Kidney (tissue), 13 donors: ENCODE measurements at regions not wholly inside any gene's neighbourhood (a gene's known extent, or its start where the extent isn't known, plus 50 kb on each side); places are given as distances from the start of the nearest gene placed in this dataset.

Experiments
- DNase-seq, 5 donors: peaks; one replicate each; pipeline ENCODE4 v3.0.0-alpha.2; 2013 to 2020
- FAIRE-seq: peaks from 2 replicates; lab custom pipeline; 2012; peaks lifted over from hg19 to GRCh38; lab: Jason Lieb, UNC
- H3K27ac ChIP-seq, 2 donors: one replicate each; pipeline ENCODE4 v1.7.0; 2013; ENCODE audit warnings: low read depth in 2 of 2, low read length in 2 of 2, inconsistent platforms in 1 of 2
- H3K27me3 ChIP-seq: one replicate; pipeline ENCODE4 v1.7.1; 2013; ENCODE audit warnings: low read length, inconsistent platforms; ENCODE audit not compliant: control insufficient read depth, insufficient read depth
- H3K36me3 ChIP-seq, 3 donors: one replicate each; pipeline versions ENCODE4 v1.7.0 to v1.7.1; 2013; ENCODE audit warnings: low read length in 3 of 3, control low read depth in 1 of 3, inconsistent platforms in 1 of 3; ENCODE audit not compliant: insufficient read depth in 3 of 3, control insufficient read depth in 2 of 3
- H3K4me1 ChIP-seq, 3 donors: one replicate each; pipeline versions ENCODE4 v1.7.0 to v1.7.1; 2013; ENCODE audit warnings: low read length in 3 of 3, inconsistent platforms in 1 of 3, low read depth in 1 of 3; ENCODE audit not compliant: control insufficient read depth in 2 of 3, insufficient read depth in 2 of 3
- H3K4me3 ChIP-seq, 3 donors: one replicate each; pipeline versions ENCODE4 v1.7.0 to v1.8.1; 2013; ENCODE audit warnings: low read length in 3 of 3, control low read depth in 1 of 3, inconsistent platforms in 1 of 3
- H3K9ac ChIP-seq, 3 donors: one replicate each; pipeline versions ENCODE4 v1.7.0 to v1.7.1; 2013; ENCODE audit warnings: low read length in 3 of 3, control low read depth in 1 of 3, inconsistent platforms in 1 of 3
- H3K9me3 ChIP-seq, 3 donors: one replicate each; pipeline versions ENCODE4 v1.7.0 to v1.7.1; 2013; ENCODE audit warnings: low read length in 3 of 3, control low read depth in 1 of 3, inconsistent platforms in 1 of 3; ENCODE audit not compliant: control insufficient read depth in 2 of 3, insufficient read depth in 1 of 3
- CTCF ChIP-seq: IDR thresholded peaks from 3 replicates; pipeline ENCODE4 v1.5.1; 2012; ENCODE audit warnings: mild to moderate bottlenecking, moderate library complexity, borderline replicate concordance; ENCODE audit not compliant: insufficient read depth; ENCODE audit errors: extremely low read depth
- intact Hi-C: fragments of 100-400 bp; cut with DNase I; formaldehyde crosslinking; loops from one replicate; pipeline ENCODE4 v1.11.1; 2022
- donor health status: control.
- donor health status: control.
- donor health status: control.
- donor health status: control.
- donor health status: control.
- donor health status: DM: yes; HTN: yes; CAD: no.
- donor health status: Normal renal cell carcinoma (clear cell type).

- intact Hi-C loops = no loop called here
Measured at GRCh38 chr9:31868830-31869229, 515.6 kb upstream of the ACO1 start.

GRCh38 chr9:31870276-31870675 is 514.2 kb upstream of the ACO1 start:
- Histone ChIP-seq H3K36me3 (no peaks in the 10 kb centered on the region), H3K27ac (no peak overlapping the region), H3K9ac (no peak overlapping the region), H3K9me3 (peaks cover 0 to 2% (median 0%) of the 10 kb centered on the region in 3 donors), H3K27me3 (no peaks in the 10 kb centered on the region), H3K4me3 (no peak overlapping the region), H3K4me1 (no peaks in the 10 kb centered on the region)
- TF ChIP-seq CTCF = no peak
- no peak for DNase-seq
- no peak for FAIRE-seq
- intact Hi-C loops = no loop called here

More at GRCh38 chr9:31868830-31869229, 515.6 kb upstream of the ACO1 start:
- TF ChIP-seq CTCF = no peak
- no peak for DNase-seq
- H3K4me1 ChIP-seq = no peaks in the 10 kb centered on the region
- H3K9ac ChIP-seq = no peak overlapping the region
- no peaks in the 10 kb centered on the region for H3K36me3 ChIP-seq
- peaks cover 0 to 2% (median 0%) of the 10 kb centered on the region in 3 donors for H3K9me3 ChIP-seq
- no peaks in the 10 kb centered on the region for H3K27me3 ChIP-seq
- no peak overlapping the region for H3K4me3 ChIP-seq
- no peak overlapping the region for H3K27ac ChIP-seq
- no peak for FAIRE-seq

- DNase-seq (no peak), FAIRE-seq (no peak)
- Histone ChIP-seq H3K9ac (no peak overlapping the region), H3K27me3 (no peaks in the 10 kb centered on the region), H3K4me3 (no peak overlapping the region), H3K27ac (no peak overlapping the region), H3K9me3 (peaks cover 0 to 2% (median 0%) of the 10 kb centered on the region in 3 donors), H3K36me3 (no peaks in the 10 kb centered on the region), H3K4me1 (no peaks in the 10 kb centered on the region)
- intact Hi-C loops = no loop called here
- no peak for TF ChIP-seq CTCF
Measured at GRCh38 chr9:31873722-31874121, 510.7 kb upstream of the ACO1 start.

- DNase-seq (no peak), FAIRE-seq (no peak)
- H3K4me3 ChIP-seq = no peak overlapping the region
- H3K9ac ChIP-seq = no peak overlapping the region
- H3K9me3 ChIP-seq = no peaks in the 10 kb centered on the region
- no peaks in the 10 kb centered on the region for H3K27me3 ChIP-seq
- no peak overlapping the region for H3K27ac ChIP-seq
- no peak for TF ChIP-seq CTCF
- no peaks in the 10 kb centered on the region for H3K4me1 ChIP-seq
- intact Hi-C loops = no loop called here
- no peaks in the 10 kb centered on the region for H3K36me3 ChIP-seq
Measured at GRCh38 chr9:31894008-31894407, 490.4 kb upstream of the ACO1 start.
